ENCODE measurements at regions not wholly inside any gene's neighbourhood (a gene's known extent, or its start where the extent isn't known, plus 50 kb on each side); places are given as distances from the start of the nearest gene placed in this dataset.

DNA sequence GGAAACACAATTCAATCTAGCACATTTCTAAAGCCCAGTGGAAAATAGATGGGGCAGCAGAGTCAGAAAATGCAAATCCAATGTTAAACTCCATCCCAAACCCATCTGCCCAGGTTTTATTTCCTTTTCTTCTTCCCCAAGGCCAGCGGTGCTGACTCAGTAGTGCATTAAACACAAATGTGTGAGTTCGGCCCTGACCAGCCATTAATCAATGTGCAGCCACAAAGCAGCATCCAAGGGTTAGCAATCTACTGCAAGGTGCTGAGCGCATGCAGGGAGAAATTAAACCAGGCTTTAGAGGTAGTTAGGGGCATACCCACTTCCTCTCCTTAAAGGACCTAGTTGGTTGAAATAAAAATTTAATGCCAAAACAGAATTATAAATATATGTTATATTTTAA, 583.3 kb upstream of the PPP2R3A start:
- TF ChIP-seq EGR1 (IDR thresholded peaks at IDR 0.05; ENCODE audit: low read depth in 2 of 2) (no peak), GABPA (IDR thresholded peaks at IDR 0.05 in 1 of 2, conservative IDR thresholded peaks at IDR 0.05 in 1 of 2) (no peak), HNF4G (IDR thresholded peaks at IDR 0.05) (no peak), YY1 (IDR thresholded peaks at IDR 0.05) (no peak)
- TF ChIP-seq, protein P1, sequence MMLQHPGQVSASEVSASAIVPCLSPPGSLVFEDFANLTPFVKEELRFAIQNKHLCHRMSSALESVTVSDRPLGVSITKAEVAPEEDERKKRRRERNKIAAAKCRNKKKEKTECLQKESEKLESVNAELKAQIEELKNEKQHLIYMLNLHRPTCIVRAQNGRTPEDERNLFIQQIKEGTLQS (IDR thresholded peaks at IDR 0.05) = no peak
- TF ChIP-seq, protein P2, sequence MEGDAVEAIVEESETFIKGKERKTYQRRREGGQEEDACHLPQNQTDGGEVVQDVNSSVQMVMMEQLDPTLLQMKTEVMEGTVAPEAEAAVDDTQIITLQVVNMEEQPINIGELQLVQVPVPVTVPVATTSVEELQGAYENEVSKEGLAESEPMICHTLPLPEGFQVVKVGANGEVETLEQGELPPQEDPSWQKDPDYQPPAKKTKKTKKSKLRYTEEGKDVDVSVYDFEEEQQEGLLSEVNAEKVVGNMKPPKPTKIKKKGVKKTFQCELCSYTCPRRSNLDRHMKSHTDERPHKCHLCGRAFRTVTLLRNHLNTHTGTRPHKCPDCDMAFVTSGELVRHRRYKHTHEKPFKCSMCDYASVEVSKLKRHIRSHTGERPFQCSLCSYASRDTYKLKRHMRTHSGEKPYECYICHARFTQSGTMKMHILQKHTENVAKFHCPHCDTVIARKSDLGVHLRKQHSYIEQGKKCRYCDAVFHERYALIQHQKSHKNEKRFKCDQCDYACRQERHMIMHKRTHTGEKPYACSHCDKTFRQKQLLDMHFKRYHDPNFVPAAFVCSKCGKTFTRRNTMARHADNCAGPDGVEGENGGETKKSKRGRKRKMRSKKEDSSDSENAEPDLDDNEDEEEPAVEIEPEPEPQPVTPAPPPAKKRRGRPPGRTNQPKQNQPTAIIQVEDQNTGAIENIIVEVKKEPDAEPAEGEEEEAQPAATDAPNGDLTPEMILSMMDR (IDR thresholded peaks at IDR 0.05; ENCODE audit: low read depth, low read length, missing input control) = no peak
- no peak for DNase-seq (ENCODE audit: low spot score)
- Histone ChIP-seq H3K9ac (ENCODE audit: low read depth in 1 of 2, low read length in 2 of 2) (no peak overlapping the region), H3K27me3 (ENCODE audit: control insufficient read depth in 4 of 4, insufficient read depth in 4 of 4, low read length in 3 of 4) (peaks cover 0 to 5% (median 0%) of the 10 kb centered on the region in 4 donors), H3K27ac (ENCODE audit: low read depth in 1 of 2, low read length in 2 of 2) (no peak overlapping the region), H3K36me3 (ENCODE audit: control insufficient read depth in 4 of 4, insufficient read depth in 3 of 4, low read depth in 1 of 4, low read length in 3 of 4) (no peaks in the 10 kb centered on the region), H3K4me1 (ENCODE audit: control insufficient read depth in 4 of 4, insufficient read depth in 4 of 4, low read length in 3 of 4) (no peaks in the 10 kb centered on the region), H3K4me3 (ENCODE audit: low read depth in 1 of 3, low read length in 3 of 3) (no peak overlapping the region), H3K9me3 (ENCODE audit: control insufficient read depth in 4 of 4, low read length in 3 of 4) (no peaks in the 10 kb centered on the region)
- 81% methylated on average over 3 of the region's 3 CpGs for WGBS

DNA sequence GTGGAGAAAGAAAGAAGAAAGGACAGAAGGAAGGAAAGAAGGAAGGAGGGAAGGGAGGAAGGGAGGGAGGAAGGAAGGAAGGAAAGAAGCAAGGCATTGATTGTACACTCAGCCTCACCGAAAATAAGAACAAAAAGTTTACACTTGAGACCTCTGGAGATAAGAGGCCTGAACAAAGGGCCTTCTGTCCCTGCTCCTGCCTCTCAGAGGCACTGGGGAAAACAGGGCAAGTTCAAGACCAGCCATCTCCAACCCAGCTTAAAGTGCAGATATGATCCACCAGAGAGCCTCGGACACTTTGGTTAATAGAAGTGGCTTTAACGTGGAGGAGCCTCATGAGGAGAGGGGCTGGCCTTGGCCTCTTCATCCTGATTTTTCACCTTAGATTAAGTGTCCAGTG, 582.9 kb upstream of the PPP2R3A start:
- H3K27me3 ChIP-seq (ENCODE audit: control insufficient read depth in 4 of 4, insufficient read depth in 4 of 4, low read length in 3 of 4) = peaks cover 0 to 4% (median 0%) of the 10 kb centered on the region in 4 donors
- H3K9me3 ChIP-seq (ENCODE audit: control insufficient read depth in 4 of 4, low read length in 3 of 4) = no peaks in the 10 kb centered on the region
- H3K9ac ChIP-seq (ENCODE audit: low read depth in 1 of 2, low read length in 2 of 2) = no peak overlapping the region
- H3K4me1 ChIP-seq (ENCODE audit: control insufficient read depth in 4 of 4, insufficient read depth in 4 of 4, low read length in 3 of 4) = no peaks in the 10 kb centered on the region
- no peak for DNase-seq (ENCODE audit: low spot score)
- no peak overlapping the region for H3K4me3 ChIP-seq (ENCODE audit: low read depth in 1 of 3, low read length in 3 of 3)
- no peaks in the 10 kb centered on the region for H3K36me3 ChIP-seq (ENCODE audit: control insufficient read depth in 4 of 4, insufficient read depth in 3 of 4, low read depth in 1 of 4, low read length in 3 of 4)
- no peak for TF ChIP-seq HNF4G (IDR thresholded peaks at IDR 0.05)
- TF ChIP-seq TAF1 (conservative IDR thresholded peaks at IDR 0.05) = no peak
- TF ChIP-seq FOXA1 (IDR thresholded peaks at IDR 0.05) = no peak
- TF ChIP-seq, protein P3, sequence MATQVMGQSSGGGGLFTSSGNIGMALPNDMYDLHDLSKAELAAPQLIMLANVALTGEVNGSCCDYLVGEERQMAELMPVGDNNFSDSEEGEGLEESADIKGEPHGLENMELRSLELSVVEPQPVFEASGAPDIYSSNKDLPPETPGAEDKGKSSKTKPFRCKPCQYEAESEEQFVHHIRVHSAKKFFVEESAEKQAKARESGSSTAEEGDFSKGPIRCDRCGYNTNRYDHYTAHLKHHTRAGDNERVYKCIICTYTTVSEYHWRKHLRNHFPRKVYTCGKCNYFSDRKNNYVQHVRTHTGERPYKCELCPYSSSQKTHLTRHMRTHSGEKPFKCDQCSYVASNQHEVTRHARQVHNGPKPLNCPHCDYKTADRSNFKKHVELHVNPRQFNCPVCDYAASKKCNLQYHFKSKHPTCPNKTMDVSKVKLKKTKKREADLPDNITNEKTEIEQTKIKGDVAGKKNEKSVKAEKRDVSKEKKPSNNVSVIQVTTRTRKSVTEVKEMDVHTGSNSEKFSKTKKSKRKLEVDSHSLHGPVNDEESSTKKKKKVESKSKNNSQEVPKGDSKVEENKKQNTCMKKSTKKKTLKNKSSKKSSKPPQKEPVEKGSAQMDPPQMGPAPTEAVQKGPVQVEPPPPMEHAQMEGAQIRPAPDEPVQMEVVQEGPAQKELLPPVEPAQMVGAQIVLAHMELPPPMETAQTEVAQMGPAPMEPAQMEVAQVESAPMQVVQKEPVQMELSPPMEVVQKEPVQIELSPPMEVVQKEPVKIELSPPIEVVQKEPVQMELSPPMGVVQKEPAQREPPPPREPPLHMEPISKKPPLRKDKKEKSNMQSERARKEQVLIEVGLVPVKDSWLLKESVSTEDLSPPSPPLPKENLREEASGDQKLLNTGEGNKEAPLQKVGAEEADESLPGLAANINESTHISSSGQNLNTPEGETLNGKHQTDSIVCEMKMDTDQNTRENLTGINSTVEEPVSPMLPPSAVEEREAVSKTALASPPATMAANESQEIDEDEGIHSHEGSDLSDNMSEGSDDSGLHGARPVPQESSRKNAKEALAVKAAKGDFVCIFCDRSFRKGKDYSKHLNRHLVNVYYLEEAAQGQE (IDR thresholded peaks at IDR 0.05) = no peak
- no peak for TF ChIP-seq NR2F2 (IDR thresholded peaks at IDR 0.05)
- 50% methylated on average over 3 of the region's 3 CpGs for WGBS
- H3K27ac ChIP-seq (ENCODE audit: low read depth in 1 of 2, low read length in 2 of 2) = no peak overlapping the region

DNA sequence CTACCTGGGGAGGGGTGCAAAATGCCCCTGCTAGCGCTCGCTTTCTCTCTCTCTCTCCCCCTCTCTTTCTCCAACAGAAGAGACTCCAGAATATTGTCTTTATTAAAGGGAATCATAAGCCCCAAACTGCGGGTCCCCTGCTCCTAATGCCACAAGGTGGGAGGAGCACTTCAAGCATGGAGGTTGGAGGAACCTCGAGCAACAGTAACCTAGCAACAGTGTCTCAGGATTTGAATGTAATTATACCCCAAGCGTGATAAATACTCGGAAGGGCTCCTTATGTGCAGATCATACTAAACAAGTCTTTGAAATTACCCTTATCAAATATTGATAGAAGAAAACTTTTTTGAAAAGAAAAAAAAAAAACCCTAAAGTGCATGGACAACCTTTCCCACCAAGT, 582.2 kb upstream of the PPP2R3A start:
- Histone ChIP-seq H3K4me1 (ENCODE audit: control insufficient read depth in 4 of 4, insufficient read depth in 4 of 4, low read length in 3 of 4) (no peaks in the 10 kb centered on the region), H3K36me3 (ENCODE audit: control insufficient read depth in 4 of 4, insufficient read depth in 3 of 4, low read depth in 1 of 4, low read length in 3 of 4) (no peaks in the 10 kb centered on the region), H3K4me3 (ENCODE audit: low read depth in 1 of 3, low read length in 3 of 3) (no peak overlapping the region), H3K9me3 (ENCODE audit: control insufficient read depth in 4 of 4, low read length in 3 of 4) (no peaks in the 10 kb centered on the region), H3K27ac (ENCODE audit: low read depth in 1 of 2, low read length in 2 of 2) (no peak overlapping the region), H3K9ac (ENCODE audit: low read depth in 1 of 2, low read length in 2 of 2) (no peak overlapping the region), H3K27me3 (ENCODE audit: control insufficient read depth in 4 of 4, insufficient read depth in 4 of 4, low read length in 3 of 4) (no peaks in the 10 kb centered on the region)
- no peak for DNase-seq (ENCODE audit: low spot score)
- 69% methylated on average over 6 of the region's 6 CpGs for WGBS
- no peak for TF ChIP-seq HNF4A (conservative IDR thresholded peaks at IDR 0.05)
- TF ChIP-seq SP1 (IDR thresholded peaks at IDR 0.05) = no peak
- TF ChIP-seq RXRA (IDR thresholded peaks at IDR 0.05) = no peak
- no peak for TF ChIP-seq EGR1 (IDR thresholded peaks at IDR 0.05; ENCODE audit: low read depth in 2 of 2)
- TF ChIP-seq, protein P3 (IDR thresholded peaks at IDR 0.05) = no peak
- TF ChIP-seq, protein P2 (IDR thresholded peaks at IDR 0.05; ENCODE audit: low read depth, low read length, missing input control) = no peak
- TF ChIP-seq, protein P4, sequence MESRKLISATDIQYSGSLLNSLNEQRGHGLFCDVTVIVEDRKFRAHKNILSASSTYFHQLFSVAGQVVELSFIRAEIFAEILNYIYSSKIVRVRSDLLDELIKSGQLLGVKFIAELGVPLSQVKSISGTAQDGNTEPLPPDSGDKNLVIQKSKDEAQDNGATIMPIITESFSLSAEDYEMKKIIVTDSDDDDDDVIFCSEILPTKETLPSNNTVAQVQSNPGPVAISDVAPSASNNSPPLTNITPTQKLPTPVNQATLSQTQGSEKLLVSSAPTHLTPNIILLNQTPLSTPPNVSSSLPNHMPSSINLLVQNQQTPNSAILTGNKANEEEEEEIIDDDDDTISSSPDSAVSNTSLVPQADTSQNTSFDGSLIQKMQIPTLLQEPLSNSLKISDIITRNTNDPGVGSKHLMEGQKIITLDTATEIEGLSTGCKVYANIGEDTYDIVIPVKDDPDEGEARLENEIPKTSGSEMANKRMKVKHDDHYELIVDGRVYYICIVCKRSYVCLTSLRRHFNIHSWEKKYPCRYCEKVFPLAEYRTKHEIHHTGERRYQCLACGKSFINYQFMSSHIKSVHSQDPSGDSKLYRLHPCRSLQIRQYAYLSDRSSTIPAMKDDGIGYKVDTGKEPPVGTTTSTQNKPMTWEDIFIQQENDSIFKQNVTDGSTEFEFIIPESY (IDR thresholded peaks at IDR 0.05) = no peak
- no peak for TF ChIP-seq FOXA1 (IDR thresholded peaks at IDR 0.05)

Measured in liver (tissue), 8 donors.